ENCODE measurements at regions not wholly inside any gene's neighbourhood (a gene's known extent, or its start where the extent isn't known, plus 50 kb on each side); places are given as distances from the start of the nearest gene placed in this dataset.

DNA sequence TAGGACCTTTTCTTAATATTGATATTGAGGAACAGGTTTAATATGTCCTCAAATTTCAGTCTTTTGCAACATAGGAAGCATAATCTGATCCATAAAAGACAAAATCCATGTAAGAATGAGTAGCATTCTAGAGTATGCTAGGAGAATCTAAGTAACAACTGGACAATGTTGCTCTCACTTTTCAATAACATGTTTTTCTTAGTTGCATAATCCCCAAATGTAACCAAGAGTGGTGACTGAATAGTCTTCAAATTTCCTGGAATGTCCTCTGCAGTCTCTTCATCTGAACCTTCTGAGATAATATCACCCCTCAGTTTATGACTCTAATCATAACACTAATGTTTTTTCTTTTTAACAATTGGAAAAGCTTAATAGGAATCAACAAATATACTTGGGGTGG lies 110.0 kb upstream of the ZEB2 start:
- TF ChIP-seq, protein P1, sequence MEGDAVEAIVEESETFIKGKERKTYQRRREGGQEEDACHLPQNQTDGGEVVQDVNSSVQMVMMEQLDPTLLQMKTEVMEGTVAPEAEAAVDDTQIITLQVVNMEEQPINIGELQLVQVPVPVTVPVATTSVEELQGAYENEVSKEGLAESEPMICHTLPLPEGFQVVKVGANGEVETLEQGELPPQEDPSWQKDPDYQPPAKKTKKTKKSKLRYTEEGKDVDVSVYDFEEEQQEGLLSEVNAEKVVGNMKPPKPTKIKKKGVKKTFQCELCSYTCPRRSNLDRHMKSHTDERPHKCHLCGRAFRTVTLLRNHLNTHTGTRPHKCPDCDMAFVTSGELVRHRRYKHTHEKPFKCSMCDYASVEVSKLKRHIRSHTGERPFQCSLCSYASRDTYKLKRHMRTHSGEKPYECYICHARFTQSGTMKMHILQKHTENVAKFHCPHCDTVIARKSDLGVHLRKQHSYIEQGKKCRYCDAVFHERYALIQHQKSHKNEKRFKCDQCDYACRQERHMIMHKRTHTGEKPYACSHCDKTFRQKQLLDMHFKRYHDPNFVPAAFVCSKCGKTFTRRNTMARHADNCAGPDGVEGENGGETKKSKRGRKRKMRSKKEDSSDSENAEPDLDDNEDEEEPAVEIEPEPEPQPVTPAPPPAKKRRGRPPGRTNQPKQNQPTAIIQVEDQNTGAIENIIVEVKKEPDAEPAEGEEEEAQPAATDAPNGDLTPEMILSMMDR (conservative IDR thresholded peaks at IDR 0.05; ENCODE audit: low read depth in 2 of 2): no peak
- TF ChIP-seq EZH2 (IDR thresholded peaks at IDR 0.05; ENCODE audit: low read depth, unreplicated experiment) (no peak), POLR2AphosphoS5 (IDR thresholded peaks at IDR 0.05; ENCODE audit: low read depth) (no peak), STAT1 (IDR thresholded peaks at IDR 0.05; ENCODE audit: unreplicated experiment) (no peak), JUNB (IDR thresholded peaks at IDR 0.05; ENCODE audit: unreplicated experiment) (no peak), EZH2phosphoT487 (IDR thresholded peaks at IDR 0.05; ENCODE audit: unreplicated experiment) (no peak), CREB1 (CRISPR knock-in tag; IDR thresholded peaks at IDR 0.05; ENCODE audit: low read depth) (no peak), NANOG (IDR thresholded peaks at IDR 0.05; ENCODE audit: borderline replicate concordance) (no peak), ZNF331 (CRISPR knock-in tag; IDR thresholded peaks at IDR 0.05; ENCODE audit: low read depth) (no peak), ZNF114 (CRISPR knock-in tag; IDR thresholded peaks at IDR 0.05) (no peak)
- TF ChIP-seq, protein P2, sequence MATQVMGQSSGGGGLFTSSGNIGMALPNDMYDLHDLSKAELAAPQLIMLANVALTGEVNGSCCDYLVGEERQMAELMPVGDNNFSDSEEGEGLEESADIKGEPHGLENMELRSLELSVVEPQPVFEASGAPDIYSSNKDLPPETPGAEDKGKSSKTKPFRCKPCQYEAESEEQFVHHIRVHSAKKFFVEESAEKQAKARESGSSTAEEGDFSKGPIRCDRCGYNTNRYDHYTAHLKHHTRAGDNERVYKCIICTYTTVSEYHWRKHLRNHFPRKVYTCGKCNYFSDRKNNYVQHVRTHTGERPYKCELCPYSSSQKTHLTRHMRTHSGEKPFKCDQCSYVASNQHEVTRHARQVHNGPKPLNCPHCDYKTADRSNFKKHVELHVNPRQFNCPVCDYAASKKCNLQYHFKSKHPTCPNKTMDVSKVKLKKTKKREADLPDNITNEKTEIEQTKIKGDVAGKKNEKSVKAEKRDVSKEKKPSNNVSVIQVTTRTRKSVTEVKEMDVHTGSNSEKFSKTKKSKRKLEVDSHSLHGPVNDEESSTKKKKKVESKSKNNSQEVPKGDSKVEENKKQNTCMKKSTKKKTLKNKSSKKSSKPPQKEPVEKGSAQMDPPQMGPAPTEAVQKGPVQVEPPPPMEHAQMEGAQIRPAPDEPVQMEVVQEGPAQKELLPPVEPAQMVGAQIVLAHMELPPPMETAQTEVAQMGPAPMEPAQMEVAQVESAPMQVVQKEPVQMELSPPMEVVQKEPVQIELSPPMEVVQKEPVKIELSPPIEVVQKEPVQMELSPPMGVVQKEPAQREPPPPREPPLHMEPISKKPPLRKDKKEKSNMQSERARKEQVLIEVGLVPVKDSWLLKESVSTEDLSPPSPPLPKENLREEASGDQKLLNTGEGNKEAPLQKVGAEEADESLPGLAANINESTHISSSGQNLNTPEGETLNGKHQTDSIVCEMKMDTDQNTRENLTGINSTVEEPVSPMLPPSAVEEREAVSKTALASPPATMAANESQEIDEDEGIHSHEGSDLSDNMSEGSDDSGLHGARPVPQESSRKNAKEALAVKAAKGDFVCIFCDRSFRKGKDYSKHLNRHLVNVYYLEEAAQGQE (IDR thresholded peaks at IDR 0.05; ENCODE audit: unreplicated experiment): no peak
- TF ChIP-seq, protein P3, sequence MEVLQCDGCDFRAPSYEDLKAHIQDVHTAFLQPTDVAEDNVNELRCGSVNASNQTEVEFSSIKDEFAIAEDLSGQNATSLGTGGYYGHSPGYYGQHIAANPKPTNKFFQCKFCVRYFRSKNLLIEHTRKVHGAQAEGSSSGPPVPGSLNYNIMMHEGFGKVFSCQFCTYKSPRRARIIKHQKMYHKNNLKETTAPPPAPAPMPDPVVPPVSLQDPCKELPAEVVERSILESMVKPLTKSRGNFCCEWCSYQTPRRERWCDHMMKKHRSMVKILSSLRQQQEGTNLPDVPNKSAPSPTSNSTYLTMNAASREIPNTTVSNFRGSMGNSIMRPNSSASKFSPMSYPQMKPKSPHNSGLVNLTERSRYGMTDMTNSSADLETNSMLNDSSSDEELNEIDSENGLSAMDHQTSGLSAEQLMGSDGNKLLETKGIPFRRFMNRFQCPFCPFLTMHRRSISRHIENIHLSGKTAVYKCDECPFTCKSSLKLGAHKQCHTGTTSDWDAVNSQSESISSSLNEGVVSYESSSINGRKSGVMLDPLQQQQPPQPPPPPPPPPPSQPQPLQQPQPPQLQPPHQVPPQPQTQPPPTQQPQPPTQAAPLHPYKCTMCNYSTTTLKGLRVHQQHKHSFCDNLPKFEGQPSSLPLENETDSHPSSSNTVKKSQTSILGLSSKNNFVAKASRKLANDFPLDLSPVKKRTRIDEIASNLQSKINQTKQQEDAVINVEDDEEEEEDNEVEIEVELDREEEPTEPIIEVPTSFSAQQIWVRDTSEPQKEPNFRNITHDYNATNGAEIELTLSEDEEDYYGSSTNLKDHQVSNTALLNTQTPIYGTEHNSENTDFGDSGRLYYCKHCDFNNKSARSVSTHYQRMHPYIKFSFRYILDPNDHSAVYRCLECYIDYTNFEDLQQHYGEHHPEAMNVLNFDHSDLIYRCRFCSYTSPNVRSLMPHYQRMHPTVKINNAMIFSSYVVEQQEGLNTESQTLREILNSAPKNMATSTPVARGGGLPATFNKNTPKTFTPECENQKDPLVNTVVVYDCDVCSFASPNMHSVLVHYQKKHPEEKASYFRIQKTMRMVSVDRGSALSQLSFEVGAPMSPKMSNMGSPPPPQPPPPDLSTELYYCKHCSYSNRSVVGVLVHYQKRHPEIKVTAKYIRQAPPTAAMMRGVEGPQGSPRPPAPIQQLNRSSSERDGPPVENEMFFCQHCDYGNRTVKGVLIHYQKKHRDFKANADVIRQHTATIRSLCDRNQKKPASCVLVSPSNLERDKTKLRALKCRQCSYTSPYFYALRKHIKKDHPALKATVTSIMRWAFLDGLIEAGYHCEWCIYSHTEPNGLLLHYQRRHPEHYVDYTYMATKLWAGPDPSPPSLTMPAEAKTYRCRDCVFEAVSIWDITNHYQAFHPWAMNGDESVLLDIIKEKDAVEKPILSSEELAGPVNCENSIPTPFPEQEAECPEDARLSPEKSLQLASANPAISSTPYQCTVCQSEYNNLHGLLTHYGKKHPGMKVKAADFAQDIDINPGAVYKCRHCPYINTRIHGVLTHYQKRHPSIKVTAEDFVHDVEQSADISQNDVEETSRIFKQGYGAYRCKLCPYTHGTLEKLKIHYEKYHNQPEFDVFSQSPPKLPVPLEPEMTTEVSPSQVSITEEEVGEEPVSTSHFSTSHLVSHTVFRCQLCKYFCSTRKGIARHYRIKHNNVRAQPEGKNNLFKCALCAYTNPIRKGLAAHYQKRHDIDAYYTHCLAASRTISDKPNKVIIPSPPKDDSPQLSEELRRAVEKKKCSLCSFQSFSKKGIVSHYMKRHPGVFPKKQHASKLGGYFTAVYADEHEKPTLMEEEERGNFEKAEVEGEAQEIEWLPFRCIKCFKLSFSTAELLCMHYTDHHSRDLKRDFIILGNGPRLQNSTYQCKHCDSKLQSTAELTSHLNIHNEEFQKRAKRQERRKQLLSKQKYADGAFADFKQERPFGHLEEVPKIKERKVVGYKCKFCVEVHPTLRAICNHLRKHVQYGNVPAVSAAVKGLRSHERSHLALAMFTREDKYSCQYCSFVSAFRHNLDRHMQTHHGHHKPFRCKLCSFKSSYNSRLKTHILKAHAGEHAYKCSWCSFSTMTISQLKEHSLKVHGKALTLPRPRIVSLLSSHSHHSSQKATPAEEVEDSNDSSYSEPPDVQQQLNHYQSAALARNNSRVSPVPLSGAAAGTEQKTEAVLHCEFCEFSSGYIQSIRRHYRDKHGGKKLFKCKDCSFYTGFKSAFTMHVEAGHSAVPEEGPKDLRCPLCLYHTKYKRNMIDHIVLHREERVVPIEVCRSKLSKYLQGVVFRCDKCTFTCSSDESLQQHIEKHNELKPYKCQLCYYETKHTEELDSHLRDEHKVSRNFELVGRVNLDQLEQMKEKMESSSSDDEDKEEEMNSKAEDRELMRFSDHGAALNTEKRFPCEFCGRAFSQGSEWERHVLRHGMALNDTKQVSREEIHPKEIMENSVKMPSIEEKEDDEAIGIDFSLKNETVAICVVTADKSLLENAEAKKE (CRISPR knock-in tag; IDR thresholded peaks at IDR 0.05): no peak
- TF ChIP-seq, protein P4, sequence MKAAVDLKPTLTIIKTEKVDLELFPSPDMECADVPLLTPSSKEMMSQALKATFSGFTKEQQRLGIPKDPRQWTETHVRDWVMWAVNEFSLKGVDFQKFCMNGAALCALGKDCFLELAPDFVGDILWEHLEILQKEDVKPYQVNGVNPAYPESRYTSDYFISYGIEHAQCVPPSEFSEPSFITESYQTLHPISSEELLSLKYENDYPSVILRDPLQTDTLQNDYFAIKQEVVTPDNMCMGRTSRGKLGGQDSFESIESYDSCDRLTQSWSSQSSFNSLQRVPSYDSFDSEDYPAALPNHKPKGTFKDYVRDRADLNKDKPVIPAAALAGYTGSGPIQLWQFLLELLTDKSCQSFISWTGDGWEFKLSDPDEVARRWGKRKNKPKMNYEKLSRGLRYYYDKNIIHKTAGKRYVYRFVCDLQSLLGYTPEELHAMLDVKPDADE (IDR thresholded peaks at IDR 0.05): no peak

All from GM23338 (cell line).